Mesendoderm (in vitro differentiated cells): ENCODE measurements at regions not wholly inside any gene's neighbourhood (a gene's known extent, or its start where the extent isn't known, plus 50 kb on each side); places are given as distances from the start of the nearest gene placed in this dataset.

ENCODE experiments used
- DNase-seq: peaks from one replicate; pipeline ENCODE4 v3.0.0; 2013
- H2AK5ac ChIP-seq: 2 replicates; pipeline ENCODE4 v1.6.1; 2013; ENCODE audit warnings: low read length, inconsistent platforms
- H2BK120ac ChIP-seq: 2 replicates; pipeline ENCODE4 v1.6.1; 2013; ENCODE audit warnings: low read depth, mild to moderate bottlenecking, low read length, moderate library complexity, mixed read lengths
- H2BK15ac ChIP-seq: replicated peaks from 2 replicates; pipeline ENCODE4 v1.6.1; 2013; ENCODE audit warnings: low read depth, mild to moderate bottlenecking, moderate library complexity
- H2BK5ac ChIP-seq: 2 replicates; pipeline ENCODE4 v1.6.1; 2013; ENCODE audit warnings: low read length, inconsistent platforms
- H3K18ac ChIP-seq: 2 replicates; pipeline ENCODE4 v1.6.1; 2013; ENCODE audit warnings: mild to moderate bottlenecking, low read length, mixed read lengths
- H3K23ac ChIP-seq: one replicate; pipeline ENCODE4 v1.6.1; 2013; ENCODE audit warnings: low read length
- H3K27ac ChIP-seq: 2 replicates; pipeline ENCODE4 v1.5.1; 2013; ENCODE audit warnings: low read depth, mild to moderate bottlenecking, inconsistent platforms, low read length, moderate library complexity
- H3K27me3 ChIP-seq: 2 replicates; pipeline ENCODE4 v1.6.1; 2013; ENCODE audit warnings: low read length, control low read depth, mild to moderate bottlenecking, inconsistent platforms; ENCODE audit not compliant: insufficient read depth, poor library complexity
- H3K36me3 ChIP-seq: 2 replicates; pipeline ENCODE4 v1.6.1; 2013; ENCODE audit warnings: low read length, inconsistent platforms; ENCODE audit not compliant: control insufficient read depth, insufficient read depth
- H3K4ac ChIP-seq: one replicate; pipeline ENCODE4 v1.6.1; 2013; ENCODE audit warnings: low read depth, mild to moderate bottlenecking, low read length, moderate library complexity
- H3K4me1 ChIP-seq: 2 replicates; pipeline ENCODE4 v1.6.1; 2013; ENCODE audit warnings: low read depth, low read length, inconsistent platforms; ENCODE audit not compliant: control insufficient read depth
- H3K4me2 ChIP-seq: 2 replicates; pipeline ENCODE4 v1.6.1; 2013; ENCODE audit warnings: low read length
- H3K4me3 ChIP-seq: 2 replicates; pipeline ENCODE4 v1.5.1; 2013; ENCODE audit warnings: mild to moderate bottlenecking, low read length
- H3K56ac ChIP-seq: one replicate; pipeline ENCODE4 v1.6.1; 2013; ENCODE audit warnings: low read length
- H3K79me1 ChIP-seq: 2 replicates; pipeline ENCODE4 v1.6.1; 2013; ENCODE audit warnings: low read length, inconsistent platforms
- H3K79me2 ChIP-seq: 2 replicates; pipeline ENCODE4 v1.6.1; 2013; ENCODE audit warnings: mild to moderate bottlenecking, low read length; ENCODE audit not compliant: control insufficient read depth, insufficient read depth
- H3K9ac ChIP-seq: 2 replicates; pipeline ENCODE4 v1.6.1; 2013; ENCODE audit warnings: low read length, inconsistent platforms
- H4K5ac ChIP-seq: one replicate; pipeline ENCODE4 v1.6.1; 2013; ENCODE audit warnings: low read length
- H4K8ac ChIP-seq: one replicate; pipeline ENCODE4 v1.6.1; 2013; ENCODE audit warnings: low read depth, mild to moderate bottlenecking, control low read depth, low read length, moderate library complexity
- WGBS: extraction: QIAGEN DNeasy Blood & Tissue Kit; methylation state at CpG from one replicate; pipeline ENCODE4 v1.1.7; 2013; ENCODE audit warnings: low lambda C conversion rate, missing lambda C conversion rate; ENCODE audit not compliant: insufficient coverage; ENCODE audit errors: extremely low coverage; 5-methylcytosine and 5-hydroxymethylcytosine counted together

DNA sequence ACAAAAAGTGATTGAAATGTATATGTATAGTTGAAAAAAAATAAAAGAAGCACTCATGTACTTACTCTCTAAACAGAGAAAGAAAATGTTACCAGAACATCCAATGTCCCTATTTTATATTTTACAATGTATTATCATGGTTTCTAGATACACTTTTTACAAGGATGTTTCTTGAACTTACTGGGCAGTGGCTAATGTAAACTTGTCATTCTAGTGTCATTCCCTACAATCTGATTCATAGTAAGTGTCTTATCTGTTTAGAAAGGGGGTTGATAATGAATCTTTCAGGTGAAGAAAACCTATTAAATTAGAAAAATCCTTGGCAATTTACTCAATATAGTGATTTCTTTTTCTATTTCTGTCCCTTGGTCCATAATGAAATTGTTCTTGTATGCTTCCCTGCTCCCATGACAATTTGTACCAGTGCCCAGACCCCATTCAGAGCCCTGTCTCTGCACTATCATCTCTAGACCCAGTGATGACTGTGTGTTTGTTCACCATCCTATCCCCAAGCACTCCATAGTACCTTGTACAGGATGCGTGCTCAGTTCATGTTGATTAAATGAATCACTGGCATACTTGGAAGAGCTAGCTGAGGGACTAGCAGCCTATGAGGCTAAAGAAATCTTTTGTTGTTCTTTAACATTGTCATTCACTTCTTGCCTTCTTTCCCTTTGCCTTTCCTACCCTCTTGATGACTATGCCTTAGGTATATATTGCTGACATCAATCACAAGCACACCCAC lies 101.2 kb downstream of the HMHB1 start:
- Histone ChIP-seq H3K23ac (no peak overlapping the region), H2AK5ac (no peak overlapping the region), H3K4me3 (no peak overlapping the region), H2BK15ac (no peak overlapping the region), H3K4me2 (no peak overlapping the region), H3K27me3 (no peaks in the 10 kb centered on the region), H3K18ac (no peak overlapping the region), H3K27ac (no peak overlapping the region), H4K8ac (no peak overlapping the region), H3K79me1 (no peaks in the 10 kb centered on the region), H3K56ac (no peak overlapping the region), H4K5ac (no peak overlapping the region), H2BK5ac (no peak overlapping the region), H3K4ac (no peak overlapping the region), H3K4me1 (no peaks in the 10 kb centered on the region), H3K9ac (no peak overlapping the region), H2BK120ac (no peak overlapping the region), H3K36me3 (no peaks in the 10 kb centered on the region), H3K79me2 (no peaks in the 10 kb centered on the region)
- no CpG with 5 or more reads among the region's 1 CpG for WGBS
- no peak for DNase-seq

DNA sequence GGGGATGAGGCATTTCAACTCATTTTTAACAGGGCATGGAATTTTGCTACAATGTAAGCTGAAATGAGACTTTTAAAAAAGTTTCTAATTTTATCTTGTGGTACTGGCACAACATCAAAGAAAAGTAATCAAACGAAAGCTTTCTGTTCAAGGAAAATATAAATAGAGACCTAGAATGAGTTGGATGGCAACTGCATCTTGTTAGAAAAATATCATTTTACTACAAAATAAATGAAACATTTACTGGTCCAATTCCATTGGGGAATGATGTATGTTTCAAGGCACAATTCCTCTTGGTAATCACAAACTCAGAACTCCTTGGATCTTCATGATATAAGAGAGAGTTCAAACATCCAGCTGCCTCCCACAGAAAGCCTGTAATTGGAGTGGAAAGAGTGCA lies 102.8 kb downstream of the HMHB1 start:
- Histone ChIP-seq H3K9ac (no peak overlapping the region), H3K36me3 (no peaks in the 10 kb centered on the region), H3K23ac (no peak overlapping the region), H3K18ac (no peak overlapping the region), H2BK5ac (no peak overlapping the region), H3K4ac (no peak overlapping the region), H3K4me1 (no peaks in the 10 kb centered on the region), H3K79me2 (no peaks in the 10 kb centered on the region), H4K5ac (no peak overlapping the region), H3K27ac (no peak overlapping the region), H4K8ac (no peak overlapping the region), H3K4me3 (no peak overlapping the region), H3K56ac (no peak overlapping the region), H3K79me1 (no peaks in the 10 kb centered on the region), H2BK120ac (no peak overlapping the region), H3K4me2 (no peak overlapping the region), H2BK15ac (no peak overlapping the region), H2AK5ac (no peak overlapping the region), H3K27me3 (no peaks in the 10 kb centered on the region)
- no CpG with 5 or more reads among the region's 1 CpG for WGBS
- DNase-seq, result no peak

DNA sequence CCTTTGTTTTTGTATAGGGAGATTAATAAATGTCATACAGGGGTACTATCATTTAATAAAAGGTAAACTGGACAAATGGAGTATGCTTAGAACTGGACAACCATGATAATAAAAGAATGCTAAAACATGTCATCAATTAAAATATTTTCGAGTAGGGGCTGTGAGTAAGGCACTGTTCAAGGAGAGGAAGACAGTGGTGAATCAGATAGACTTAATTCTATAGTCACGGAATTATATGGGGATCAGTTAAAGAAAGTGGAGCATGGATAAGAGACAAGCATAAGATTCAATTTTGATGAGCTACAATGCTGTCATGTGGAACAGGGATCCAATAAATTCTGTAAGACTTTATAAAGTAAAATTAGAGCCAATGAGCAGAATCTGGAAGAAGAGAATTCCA lies 104.5 kb downstream of the HMHB1 start:
- no peak overlapping the region for H2AK5ac ChIP-seq
- no peak overlapping the region for H3K4me3 ChIP-seq
- no peak overlapping the region for H3K4me2 ChIP-seq
- no peak for DNase-seq
- H3K27me3 ChIP-seq, result no peaks in the 10 kb centered on the region
- no peaks in the 10 kb centered on the region for H3K4me1 ChIP-seq
- no peak overlapping the region for H3K56ac ChIP-seq
- no peak overlapping the region for H2BK120ac ChIP-seq
- H4K8ac ChIP-seq, result no peak overlapping the region
- no peaks in the 10 kb centered on the region for H3K79me1 ChIP-seq
- no peak overlapping the region for H3K27ac ChIP-seq
- no peaks in the 10 kb centered on the region for H3K36me3 ChIP-seq
- H2BK5ac ChIP-seq, result no peak overlapping the region
- H3K18ac ChIP-seq, result no peak overlapping the region
- no peak overlapping the region for H3K23ac ChIP-seq
- H3K9ac ChIP-seq, result no peak overlapping the region
- WGBS, result no CpG with 5 or more reads among the region's 2 CpGs
- H2BK15ac ChIP-seq, result no peak overlapping the region
- H4K5ac ChIP-seq, result no peak overlapping the region
- no peak overlapping the region for H3K4ac ChIP-seq
- H3K79me2 ChIP-seq, result no peaks in the 10 kb centered on the region

DNA sequence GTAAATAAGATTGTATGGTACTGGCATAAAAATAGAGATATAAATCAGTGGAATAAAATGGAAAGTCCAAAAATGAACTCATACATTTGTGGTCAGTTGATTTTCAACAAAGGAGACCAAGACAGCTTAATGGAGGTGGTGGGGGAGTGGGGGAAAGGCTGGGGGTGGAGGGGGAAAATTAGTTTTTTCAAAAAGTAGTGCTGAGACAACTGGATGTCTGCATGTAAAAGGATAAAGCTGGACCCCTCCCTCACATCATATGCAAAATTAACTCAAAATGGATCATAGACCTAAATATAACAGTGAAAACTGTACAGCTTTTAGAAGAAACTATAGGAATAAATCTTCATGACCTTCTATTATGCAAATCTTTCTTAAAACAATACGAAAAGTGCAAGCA lies 107.0 kb downstream of the HMHB1 start:
- H3K4me1 ChIP-seq, result peaks cover 4% of the 10 kb centered on the region
- WGBS, result no CpG with 5 or more reads among the region's 1 CpG

DNA sequence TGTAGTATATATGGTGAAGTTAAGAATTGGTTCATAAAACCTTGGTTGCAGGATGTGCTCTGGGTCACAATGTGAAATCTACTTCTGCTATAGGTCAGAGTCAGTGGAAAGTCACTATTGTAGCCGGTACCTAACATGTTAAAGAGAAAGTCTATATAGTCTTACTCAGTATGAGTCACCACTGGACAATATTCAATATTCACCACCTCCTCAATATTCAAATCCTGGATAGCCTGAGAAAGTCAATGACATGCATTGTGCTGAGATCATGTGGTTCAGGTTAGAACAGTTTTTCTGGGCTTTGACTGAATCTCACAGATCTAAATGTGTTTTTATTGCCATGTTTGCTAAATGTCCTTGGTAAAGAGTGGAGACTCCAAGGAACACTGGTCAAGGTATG lies 108.8 kb downstream of the HMHB1 start:
- no peak overlapping the region for H3K18ac ChIP-seq
- no peaks in the 10 kb centered on the region for H3K79me1 ChIP-seq
- no peak overlapping the region for H3K23ac ChIP-seq
- H3K27me3 ChIP-seq, result no peaks in the 10 kb centered on the region
- no peak overlapping the region for H2BK5ac ChIP-seq
- no peaks in the 10 kb centered on the region for H3K36me3 ChIP-seq
- peaks cover 4% of the 10 kb centered on the region for H3K4me1 ChIP-seq
- H3K4me2 ChIP-seq, result no peak overlapping the region
- no peaks in the 10 kb centered on the region for H3K79me2 ChIP-seq
- H2BK15ac ChIP-seq, result no peak overlapping the region
- DNase-seq, result no peak
- no peak overlapping the region for H3K9ac ChIP-seq
- no peak overlapping the region for H3K56ac ChIP-seq
- H2AK5ac ChIP-seq, result no peak overlapping the region
- no CpG with 5 or more reads among the region's 1 CpG for WGBS
- no peak overlapping the region for H2BK120ac ChIP-seq
- H4K8ac ChIP-seq, result no peak overlapping the region
- H4K5ac ChIP-seq, result no peak overlapping the region
- H3K4me3 ChIP-seq, result no peak overlapping the region
- H3K27ac ChIP-seq, result no peak overlapping the region
- H3K4ac ChIP-seq, result no peak overlapping the region

More for the DNA sequence above, 107.0 kb downstream of the HMHB1 start:
- Histone ChIP-seq H2BK120ac (no peak overlapping the region), H3K9ac (no peak overlapping the region), H3K36me3 (no peaks in the 10 kb centered on the region), H2BK15ac (no peak overlapping the region), H3K27me3 (no peaks in the 10 kb centered on the region), H3K18ac (no peak overlapping the region), H3K56ac (no peak overlapping the region), H4K8ac (no peak overlapping the region), H3K4me2 (no peak overlapping the region), H3K23ac (no peak overlapping the region), H3K79me2 (no peaks in the 10 kb centered on the region), H4K5ac (no peak overlapping the region), H3K27ac (no peak overlapping the region), H3K4me3 (no peak overlapping the region), H3K4ac (no peak overlapping the region), H2BK5ac (no peak overlapping the region), H3K79me1 (no peaks in the 10 kb centered on the region), H2AK5ac (no peak overlapping the region)
- no peak for DNase-seq
